K562 (cell line): ENCODE measurements at regions not wholly inside any gene's neighbourhood (a gene's known extent, or its start where the extent isn't known, plus 50 kb on each side); places are given as distances from the start of the nearest gene placed in this dataset.

Experiments used
- CC2D1A ChIP-seq: fragments of 450-650 bp; IDR thresholded peaks from 2 replicates; pipeline ENCODE4 v1.6.1; 2017; ENCODE audit warnings: mild to moderate bottlenecking
- HBP1 ChIP-seq: fragments of 450-650 bp; formaldehyde crosslinking; IDR thresholded peaks from 2 replicates; pipeline ENCODE4 v1.4.0; 2022; ENCODE audit warnings: missing genetic modification characterization
- IRF9 ChIP-seq: fragments of 450-650 bp; IDR thresholded peaks from 2 replicates; pipeline ENCODE4 v1.6.1; 2016; ENCODE audit warnings: missing biosample characterization, missing genetic modification characterization
- NEUROD1 ChIP-seq: fragments of 150-350 bp; IDR thresholded peaks from 2 replicates; pipeline ENCODE4 v1.6.1; 2014; ENCODE audit warnings: borderline replicate concordance, low read length, low read depth; ENCODE audit not compliant: partially characterized antibody
- ZC3H11A ChIP-seq: IDR thresholded peaks from 2 replicates; pipeline ENCODE4 v1.6.1; 2012; ENCODE audit warnings: low read depth, low read length, improper control_type of control experiment
- ZNF232 ChIP-seq: sonication (generic); formaldehyde crosslinking; IDR thresholded peaks from 2 replicates; pipeline ENCODE4 v1.8.0; 2022; ENCODE audit warnings: mild to moderate bottlenecking, missing genetic modification reagents
- ZNF280B ChIP-seq: fragments of 250-450 bp; sonication (Bioruptor Pico); IDR thresholded peaks from 2 replicates; pipeline ENCODE4 v1.5.1; 2021; ENCODE audit warnings: mild to moderate bottlenecking
- ZNF707 ChIP-seq: fragments of 250-450 bp; sonication (Bioruptor Pico); conservative IDR thresholded peaks from 2 replicates; pipeline ENCODE4 v1.8.0; 2022; ENCODE audit warnings: inconsistent platforms, mild to moderate bottlenecking, moderate library complexity
- ZNF764 ChIP-seq: fragments of 250-450 bp; sonication (Bioruptor Pico); IDR thresholded peaks from 2 replicates; pipeline ENCODE4 v1.4.0; 2020; ENCODE audit warnings: low read depth, mild to moderate bottlenecking, moderate library complexity
- TF ChIP-seq, protein P1 (sequence below): fragments of 250-450 bp; sonication (Bioruptor Pico); IDR thresholded peaks from 2 replicates; pipeline ENCODE4 v1.5.0; 2020; ENCODE audit warnings: mild to moderate bottlenecking, borderline replicate concordance
- TF ChIP-seq, protein P2 (sequence below): fragments of 450-650 bp; IDR thresholded peaks from 2 replicates; pipeline ENCODE4 v1.6.1; 2016; ENCODE audit warnings: mild to moderate bottlenecking

DNA sequence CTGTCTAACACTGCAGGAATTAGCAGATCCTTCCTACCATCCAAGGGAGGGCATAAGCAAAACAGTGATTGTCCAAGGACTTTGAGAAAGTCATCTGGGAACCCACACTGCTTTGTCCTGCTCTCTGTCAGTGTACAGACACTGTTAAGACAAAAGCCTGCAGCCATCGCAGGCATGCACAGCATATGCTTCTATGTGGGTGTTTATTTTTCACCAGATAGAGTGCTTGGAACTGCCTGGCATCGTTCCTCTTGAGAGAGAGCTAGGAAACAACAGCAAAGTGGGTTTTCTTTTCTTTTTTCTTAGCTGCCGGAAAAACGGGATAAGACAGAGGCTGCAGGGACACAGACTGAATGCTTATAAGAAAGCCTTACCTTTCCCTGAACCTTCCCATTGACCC is 212.3 kb downstream of the ICE1 start (continued):
- TF ChIP-seq ZNF280B, result no peak
- TF ChIP-seq ZNF764 (CRISPR knock-in tag), result no peak
- no peak for TF ChIP-seq ZNF232
- no peak for TF ChIP-seq ZC3H11A
- TF ChIP-seq IRF9 (tag), result no peak
- TF ChIP-seq HBP1 (CRISPR knock-in tag), result no peak
- TF ChIP-seq CC2D1A, result no peak
- TF ChIP-seq, protein P1, sequence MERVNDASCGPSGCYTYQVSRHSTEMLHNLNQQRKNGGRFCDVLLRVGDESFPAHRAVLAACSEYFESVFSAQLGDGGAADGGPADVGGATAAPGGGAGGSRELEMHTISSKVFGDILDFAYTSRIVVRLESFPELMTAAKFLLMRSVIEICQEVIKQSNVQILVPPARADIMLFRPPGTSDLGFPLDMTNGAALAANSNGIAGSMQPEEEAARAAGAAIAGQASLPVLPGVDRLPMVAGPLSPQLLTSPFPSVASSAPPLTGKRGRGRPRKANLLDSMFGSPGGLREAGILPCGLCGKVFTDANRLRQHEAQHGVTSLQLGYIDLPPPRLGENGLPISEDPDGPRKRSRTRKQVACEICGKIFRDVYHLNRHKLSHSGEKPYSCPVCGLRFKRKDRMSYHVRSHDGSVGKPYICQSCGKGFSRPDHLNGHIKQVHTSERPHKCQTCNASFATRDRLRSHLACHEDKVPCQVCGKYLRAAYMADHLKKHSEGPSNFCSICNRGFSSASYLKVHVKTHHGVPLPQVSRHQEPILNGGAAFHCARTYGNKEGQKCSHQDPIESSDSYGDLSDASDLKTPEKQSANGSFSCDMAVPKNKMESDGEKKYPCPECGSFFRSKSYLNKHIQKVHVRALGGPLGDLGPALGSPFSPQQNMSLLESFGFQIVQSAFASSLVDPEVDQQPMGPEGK, result no peak
- TF ChIP-seq, protein P2, sequence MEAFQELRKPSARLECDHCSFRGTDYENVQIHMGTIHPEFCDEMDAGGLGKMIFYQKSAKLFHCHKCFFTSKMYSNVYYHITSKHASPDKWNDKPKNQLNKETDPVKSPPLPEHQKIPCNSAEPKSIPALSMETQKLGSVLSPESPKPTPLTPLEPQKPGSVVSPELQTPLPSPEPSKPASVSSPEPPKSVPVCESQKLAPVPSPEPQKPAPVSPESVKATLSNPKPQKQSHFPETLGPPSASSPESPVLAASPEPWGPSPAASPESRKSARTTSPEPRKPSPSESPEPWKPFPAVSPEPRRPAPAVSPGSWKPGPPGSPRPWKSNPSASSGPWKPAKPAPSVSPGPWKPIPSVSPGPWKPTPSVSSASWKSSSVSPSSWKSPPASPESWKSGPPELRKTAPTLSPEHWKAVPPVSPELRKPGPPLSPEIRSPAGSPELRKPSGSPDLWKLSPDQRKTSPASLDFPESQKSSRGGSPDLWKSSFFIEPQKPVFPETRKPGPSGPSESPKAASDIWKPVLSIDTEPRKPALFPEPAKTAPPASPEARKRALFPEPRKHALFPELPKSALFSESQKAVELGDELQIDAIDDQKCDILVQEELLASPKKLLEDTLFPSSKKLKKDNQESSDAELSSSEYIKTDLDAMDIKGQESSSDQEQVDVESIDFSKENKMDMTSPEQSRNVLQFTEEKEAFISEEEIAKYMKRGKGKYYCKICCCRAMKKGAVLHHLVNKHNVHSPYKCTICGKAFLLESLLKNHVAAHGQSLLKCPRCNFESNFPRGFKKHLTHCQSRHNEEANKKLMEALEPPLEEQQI, result no peak
- TF ChIP-seq NEUROD1, result no peak
- TF ChIP-seq ZNF707 (CRISPR knock-in tag), result no peak
